A673 (cell line): ENCODE measurements at regions not wholly inside any gene's neighbourhood (a gene's known extent, or its start where the extent isn't known, plus 50 kb on each side); places are given as distances from the start of the nearest gene placed in this dataset.

Source experiments
- BruUV-seq: library from RNA; stranded (reverse); fragments of 400-500 nt; replicated peaks from 2 replicates; lab custom pipeline; 2021; lab: Mats Ljungman, UMichigan
- CTCF ChIA-PET: fragments of 300-600 bp; sonication (Branson Sonifier 250); formaldehyde crosslinking; loops from one replicate; lab custom pipeline; 2022; ENCODE audit warnings: antibody characterized with exemption; lab: Charles Lee
- POLR2A ChIA-PET: fragments of 300-600 bp; sonication (Branson Sonifier 250); formaldehyde crosslinking; loops from one replicate; lab custom pipeline; 2022; ENCODE audit warnings: antibody characterized with exemption; ENCODE audit not compliant: low non-redundant PET; lab: Charles Lee
- DNase-seq: peaks from one replicate; pipeline ENCODE4 v3.0.0-alpha.2; 2015; ENCODE audit warnings: low spot score
- H3K27ac ChIP-seq: fragments of 200-600 bp; sonication (generic); 2 replicates; pipeline ENCODE4 v1.5.1; 2016; ENCODE audit warnings: mixed run types, low read depth, mild to moderate bottlenecking, mixed read lengths, antibody characterized with exemption, low read length; ENCODE audit not compliant: poor library complexity, severe bottlenecking
- H3K27me3 ChIP-seq: fragments of 200-600 bp; sonication (generic); replicated peaks from 2 replicates; pipeline ENCODE4 v1.6.1; 2017; ENCODE audit warnings: mixed run types, low read depth, mild to moderate bottlenecking, mixed read lengths, antibody characterized with exemption, low read length; ENCODE audit not compliant: insufficient read depth, poor library complexity
- H3K36me3 ChIP-seq: fragments of 200-600 bp; sonication (generic); 2 replicates; pipeline ENCODE4 v1.6.1; 2016; ENCODE audit warnings: mixed run types, mild to moderate bottlenecking, mixed read lengths, antibody characterized with exemption, low read length; ENCODE audit not compliant: insufficient read depth, poor library complexity, severe bottlenecking
- H3K4me1 ChIP-seq: fragments of 200-600 bp; sonication (generic); 2 replicates; pipeline ENCODE4 v1.6.1; 2017; ENCODE audit warnings: mixed run types, mild to moderate bottlenecking, mixed read lengths, antibody characterized with exemption, low read length; ENCODE audit not compliant: insufficient read depth, poor library complexity, severe bottlenecking
- H3K4me3 ChIP-seq: fragments of 200-600 bp; sonication (generic); 2 replicates; pipeline ENCODE4 v1.5.1; 2016; ENCODE audit warnings: low read depth, mixed run types, mild to moderate bottlenecking, mixed read lengths, low read length; ENCODE audit not compliant: poor library complexity, severe bottlenecking
- H3K9me3 ChIP-seq: fragments of 200-600 bp; sonication (generic); 2 replicates; pipeline ENCODE4 v1.6.1; 2016; ENCODE audit warnings: mixed run types, low read depth, mild to moderate bottlenecking, mixed read lengths, antibody characterized with exemption, low read length; ENCODE audit not compliant: poor library complexity, severe bottlenecking
- EZH2 ChIP-seq: fragments of 200-600 bp; sonication (generic); IDR thresholded peaks from 2 replicates; pipeline ENCODE4 v1.6.1; 2017; ENCODE audit warnings: borderline replicate concordance, low read depth, mild to moderate bottlenecking, mixed read lengths, antibody characterized with exemption, low read length; ENCODE audit not compliant: poor library complexity, severe bottlenecking
- intact Hi-C: fragments of 100-400 bp; cut with micrococcal nuclease; formaldehyde crosslinking; loops from one replicate; pipeline ENCODE4 v1.10.0; 2022; ENCODE audit not compliant: unreplicated experiment
- TF ChIP-seq, protein P1 (sequence below): fragments of 300-800, 200-600 bp; sonication (generic); conservative IDR thresholded peaks from 2 replicates; pipeline ENCODE4 v1.5.1; 2017; ENCODE audit warnings: low read depth, mild to moderate bottlenecking, antibody characterized with exemption, low read length, moderate library complexity, mixed read lengths

DNA sequence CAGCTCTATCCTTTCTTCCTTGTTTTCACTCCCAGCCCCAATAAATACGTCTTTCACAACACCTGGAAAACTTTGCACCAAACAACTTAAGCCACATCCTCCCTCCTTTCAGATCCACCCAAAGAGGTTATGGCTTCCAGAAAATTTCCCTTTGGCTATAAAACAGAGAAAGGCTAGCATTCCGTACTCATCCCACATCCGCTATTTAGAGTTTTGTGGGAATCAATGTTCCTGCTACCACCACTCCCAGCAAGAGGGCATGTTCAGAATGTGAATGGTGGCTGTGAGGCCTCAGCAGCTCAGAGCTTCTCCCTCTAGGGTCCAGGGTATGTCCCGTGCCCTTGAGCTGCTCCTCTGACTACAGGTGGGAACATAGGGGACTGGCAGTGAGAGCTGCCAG is 214.6 kb downstream of the NCK2 start:
- intact Hi-C loops, result no loop called here
- Histone ChIP-seq H3K4me1 (no peaks in the 10 kb centered on the region), H3K9me3 (no peaks in the 10 kb centered on the region), H3K4me3 (no peak overlapping the region), H3K27ac (no peak overlapping the region), H3K36me3 (no peaks in the 10 kb centered on the region), H3K27me3 (peaks cover 12% of the 10 kb centered on the region)
- BruUV-seq, result no TSS peak
- DNase-seq, result no peak
- no peak for TF ChIP-seq EZH2
- TF ChIP-seq, protein P1, sequence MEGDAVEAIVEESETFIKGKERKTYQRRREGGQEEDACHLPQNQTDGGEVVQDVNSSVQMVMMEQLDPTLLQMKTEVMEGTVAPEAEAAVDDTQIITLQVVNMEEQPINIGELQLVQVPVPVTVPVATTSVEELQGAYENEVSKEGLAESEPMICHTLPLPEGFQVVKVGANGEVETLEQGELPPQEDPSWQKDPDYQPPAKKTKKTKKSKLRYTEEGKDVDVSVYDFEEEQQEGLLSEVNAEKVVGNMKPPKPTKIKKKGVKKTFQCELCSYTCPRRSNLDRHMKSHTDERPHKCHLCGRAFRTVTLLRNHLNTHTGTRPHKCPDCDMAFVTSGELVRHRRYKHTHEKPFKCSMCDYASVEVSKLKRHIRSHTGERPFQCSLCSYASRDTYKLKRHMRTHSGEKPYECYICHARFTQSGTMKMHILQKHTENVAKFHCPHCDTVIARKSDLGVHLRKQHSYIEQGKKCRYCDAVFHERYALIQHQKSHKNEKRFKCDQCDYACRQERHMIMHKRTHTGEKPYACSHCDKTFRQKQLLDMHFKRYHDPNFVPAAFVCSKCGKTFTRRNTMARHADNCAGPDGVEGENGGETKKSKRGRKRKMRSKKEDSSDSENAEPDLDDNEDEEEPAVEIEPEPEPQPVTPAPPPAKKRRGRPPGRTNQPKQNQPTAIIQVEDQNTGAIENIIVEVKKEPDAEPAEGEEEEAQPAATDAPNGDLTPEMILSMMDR, result no peak
- CTCF ChIA-PET, result no interaction called here
- POLR2A ChIA-PET, result no interaction called here

DNA sequence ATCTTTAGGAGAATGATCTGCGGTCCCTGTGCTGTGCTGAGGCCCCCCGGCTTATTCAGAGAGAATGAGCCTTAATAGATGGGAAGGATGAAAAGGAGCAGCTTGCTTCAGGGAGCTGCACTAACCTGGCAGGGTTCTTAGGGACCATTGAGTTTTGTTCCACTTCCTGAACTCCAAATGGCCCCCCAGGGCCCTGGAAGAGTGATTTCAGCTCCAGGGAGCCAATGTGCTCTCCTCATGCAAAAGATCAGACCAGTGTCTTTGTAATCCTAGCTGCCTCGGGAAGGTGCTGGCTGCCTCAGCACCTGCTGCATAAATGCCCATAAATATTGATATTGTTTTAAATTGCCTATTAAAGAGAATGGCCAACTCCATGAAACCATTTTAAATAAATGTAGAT is 210.2 kb downstream of the NCK2 start:
- CTCF ChIA-PET, result no interaction called here
- Histone ChIP-seq H3K36me3 (no peaks in the 10 kb centered on the region), H3K27me3 (peaks cover 12% of the 10 kb centered on the region), H3K4me3 (no peak overlapping the region), H3K4me1 (peaks cover 23% of the 10 kb centered on the region), H3K27ac (no peak overlapping the region), H3K9me3 (no peaks in the 10 kb centered on the region)
- no TSS peak for BruUV-seq
- TF ChIP-seq EZH2, result no peak
- TF ChIP-seq, protein P1, result no peak
- DNase-seq, result no peak
- intact Hi-C loops, result no loop called here
- POLR2A ChIA-PET, result no interaction called here

- intact Hi-C loops, result no loop called here
- ChIA-PET CTCF (no interaction called here), POLR2A (no interaction called here)
- Histone ChIP-seq H3K27ac (no peak overlapping the region), H3K9me3 (no peaks in the 10 kb centered on the region), H3K27me3 (peaks cover 12% of the 10 kb centered on the region), H3K4me3 (no peak overlapping the region), H3K4me1 (peaks cover 23% of the 10 kb centered on the region), H3K36me3 (no peaks in the 10 kb centered on the region)
- no TSS peak for BruUV-seq
- DNase-seq, result no peak
- TF ChIP-seq, protein P1, result no peak
- TF ChIP-seq EZH2, result no peak
These were observed 209.2 kb downstream of the NCK2 start for GRCh38 chr2:105953942-105954341.
